ENCODE measurements at regions not wholly inside any gene's neighbourhood (a gene's known extent, or its start where the extent isn't known, plus 50 kb on each side); places are given as distances from the start of the nearest gene placed in this dataset.

- no peak for TF ChIP-seq TAF1 (IDR thresholded peaks at IDR 0.05; ENCODE audit: low read depth, low read length)
- no peak for TF ChIP-seq POLR2A (IDR thresholded peaks at IDR 0.05; ENCODE audit: low read depth, low read length)
- TF ChIP-seq POU2F2 (IDR thresholded peaks at IDR 0.05; ENCODE audit: low read depth, low read length) = no peak
- FAIRE-seq (no peak), DNase-seq (ENCODE audit: insufficient read length, low spot score) (no peak)
These were observed 329.7 kb downstream of the FBXW7 start for GRCh38 chr4:152206185-152206584.

- FAIRE-seq (no peak), DNase-seq (ENCODE audit: insufficient read length, low spot score) (no peak)
- TF ChIP-seq TAF1 (IDR thresholded peaks at IDR 0.05; ENCODE audit: low read depth, low read length) (no peak), PAX5 (IDR thresholded peaks at IDR 0.05; ENCODE audit: insufficient read depth, low read length, severe bottlenecking) (no peak), POLR2A (IDR thresholded peaks at IDR 0.05; ENCODE audit: low read depth, low read length) (no peak), SPI1 (IDR thresholded peaks at IDR 0.05; ENCODE audit: low read depth, low read length) (no peak)
These were observed 333.5 kb downstream of the FBXW7 start for GRCh38 chr4:152202415-152202814.

- DNase-seq (ENCODE audit: insufficient read length, low spot score) (no peak), FAIRE-seq (no peak)
- TF ChIP-seq POLR2A (IDR thresholded peaks at IDR 0.05; ENCODE audit: low read depth, low read length) = no peak
- no peak for TF ChIP-seq PAX5 (IDR thresholded peaks at IDR 0.05; ENCODE audit: insufficient read depth, low read length, severe bottlenecking)
- TF ChIP-seq POU2F2 (IDR thresholded peaks at IDR 0.05; ENCODE audit: low read depth, low read length) = no peak
- no peak for TF ChIP-seq SPI1 (IDR thresholded peaks at IDR 0.05; ENCODE audit: low read depth, low read length)
These were observed 335.2 kb downstream of the FBXW7 start for GRCh38 chr4:152200511-152201333.

GRCh38 chr4:152197211-152197610 is 338.7 kb downstream of the FBXW7 start:
- no peak for TF ChIP-seq TAF1 (IDR thresholded peaks at IDR 0.05; ENCODE audit: low read depth, low read length)
- no peak for TF ChIP-seq SPI1 (IDR thresholded peaks at IDR 0.05; ENCODE audit: low read depth, low read length)
- TF ChIP-seq POU2F2 (IDR thresholded peaks at IDR 0.05; ENCODE audit: low read depth, low read length) = no peak
- no peak for TF ChIP-seq POLR2A (IDR thresholded peaks at IDR 0.05; ENCODE audit: low read depth, low read length)
- TF ChIP-seq POLR2AphosphoS5 (IDR thresholded peaks at IDR 0.05; ENCODE audit: low read depth, low read length) = no peak
- TF ChIP-seq PAX5 (IDR thresholded peaks at IDR 0.05; ENCODE audit: insufficient read depth, low read length, severe bottlenecking) = no peak
- no peak for FAIRE-seq
- DNase-seq (ENCODE audit: insufficient read length, low spot score) = no peak

GRCh38 chr4:152195888-152196287 is 340.0 kb downstream of the FBXW7 start:
- no peak for TF ChIP-seq SPI1 (IDR thresholded peaks at IDR 0.05; ENCODE audit: low read depth, low read length)
- TF ChIP-seq POLR2A (IDR thresholded peaks at IDR 0.05; ENCODE audit: low read depth, low read length) = no peak
- TF ChIP-seq POLR2AphosphoS5 (IDR thresholded peaks at IDR 0.05; ENCODE audit: low read depth, low read length) = no peak
- no peak for TF ChIP-seq POU2F2 (IDR thresholded peaks at IDR 0.05; ENCODE audit: low read depth, low read length)
- TF ChIP-seq TAF1 (IDR thresholded peaks at IDR 0.05; ENCODE audit: low read depth, low read length) = no peak
- no peak for TF ChIP-seq PAX5 (IDR thresholded peaks at IDR 0.05; ENCODE audit: insufficient read depth, low read length, severe bottlenecking)
- DNase-seq (ENCODE audit: insufficient read length, low spot score) = no peak
- FAIRE-seq = no peak

GRCh38 chr4:152193059-152193458 is 342.8 kb downstream of the FBXW7 start:
- TF ChIP-seq SPI1 (IDR thresholded peaks at IDR 0.05; ENCODE audit: low read depth, low read length) (no peak), POLR2A (IDR thresholded peaks at IDR 0.05; ENCODE audit: low read depth, low read length) (no peak), TAF1 (IDR thresholded peaks at IDR 0.05; ENCODE audit: low read depth, low read length) (no peak), POU2F2 (IDR thresholded peaks at IDR 0.05; ENCODE audit: low read depth, low read length) (no peak)
- FAIRE-seq (no peak), DNase-seq (ENCODE audit: insufficient read length, low spot score) (no peak)

GRCh38 chr4:152190907-152191306 is 345.0 kb downstream of the FBXW7 start:
- TF ChIP-seq PAX5 (IDR thresholded peaks at IDR 0.05; ENCODE audit: insufficient read depth, low read length, severe bottlenecking) (no peak), POLR2AphosphoS5 (IDR thresholded peaks at IDR 0.05; ENCODE audit: low read depth, low read length) (no peak), POLR2A (IDR thresholded peaks at IDR 0.05; ENCODE audit: low read depth, low read length) (no peak), POU2F2 (IDR thresholded peaks at IDR 0.05; ENCODE audit: low read depth, low read length) (no peak), TAF1 (IDR thresholded peaks at IDR 0.05; ENCODE audit: low read depth, low read length) (no peak), SPI1 (IDR thresholded peaks at IDR 0.05; ENCODE audit: low read depth, low read length) (no peak)
- no peak for FAIRE-seq

GRCh38 chr4:152189451-152190179 is 346.3 kb downstream of the FBXW7 start:
- FAIRE-seq (peak; percentile 96), DNase-seq (ENCODE audit: insufficient read length, low spot score) (peak; percentile 8)
- TF ChIP-seq POLR2A (IDR thresholded peaks at IDR 0.05; ENCODE audit: low read depth, low read length) (no peak), POU2F2 (IDR thresholded peaks at IDR 0.05; ENCODE audit: low read depth, low read length) (no peak), POLR2AphosphoS5 (IDR thresholded peaks at IDR 0.05; ENCODE audit: low read depth, low read length) (no peak), TAF1 (IDR thresholded peaks at IDR 0.05; ENCODE audit: low read depth, low read length) (no peak), SPI1 (IDR thresholded peaks at IDR 0.05; ENCODE audit: low read depth, low read length) (no peak), PAX5 (IDR thresholded peaks at IDR 0.05; ENCODE audit: insufficient read depth, low read length, severe bottlenecking) (no peak)

More at GRCh38 chr4:152190907-152191306, 345.0 kb downstream of the FBXW7 start:
- DNase-seq (ENCODE audit: insufficient read length, low spot score) = no peak

- no peak for DNase-seq (ENCODE audit: insufficient read length, low spot score)
- FAIRE-seq = peak; percentile 9
These were observed 347.1 kb downstream of the FBXW7 start for GRCh38 chr4:152188801-152189200.

GRCh38 chr4:152187693-152188092 is 348.2 kb downstream of the FBXW7 start:
- FAIRE-seq = no peak
- TF ChIP-seq PAX5 (IDR thresholded peaks at IDR 0.05; ENCODE audit: insufficient read depth, low read length, severe bottlenecking) (no peak), POU2F2 (IDR thresholded peaks at IDR 0.05; ENCODE audit: low read depth, low read length) (no peak), SPI1 (IDR thresholded peaks at IDR 0.05; ENCODE audit: low read depth, low read length) (no peak), POLR2AphosphoS5 (IDR thresholded peaks at IDR 0.05; ENCODE audit: low read depth, low read length) (no peak), POLR2A (IDR thresholded peaks at IDR 0.05; ENCODE audit: low read depth, low read length) (no peak), TAF1 (IDR thresholded peaks at IDR 0.05; ENCODE audit: low read depth, low read length) (no peak)
- DNase-seq (ENCODE audit: insufficient read length, low spot score) = no peak

More at GRCh38 chr4:152188801-152189200, 347.1 kb downstream of the FBXW7 start:
- TF ChIP-seq PAX5 (IDR thresholded peaks at IDR 0.05; ENCODE audit: insufficient read depth, low read length, severe bottlenecking) = no peak

Measured in GM12891 (cell line).